ENCODE measurements at regions not wholly inside any gene's neighbourhood (a gene's known extent, or its start where the extent isn't known, plus 50 kb on each side); places are given as distances from the start of the nearest gene placed in this dataset.

- no peak overlapping the region for H3K4me3 ChIP-seq (ENCODE audit: low read depth, low read length)
- no peak for DNase-seq (ENCODE audit: low read depth)
Observed at GRCh38 chr5:175129619-175130018, 314.4 kb downstream of the DRD1 start.

GRCh38 chr5:175129121-175129520 lies 314.9 kb downstream of the DRD1 start:
- no peak overlapping the region for H3K4me3 ChIP-seq (ENCODE audit: low read depth, low read length)
- no peak for DNase-seq (ENCODE audit: low read depth)

- DNase-seq (ENCODE audit: low read depth) = no peak
Observed at GRCh38 chr5:175124821-175125220, 319.2 kb downstream of the DRD1 start.

GRCh38 chr5:175124251-175124813 lies 319.6 kb downstream of the DRD1 start:
- no peak for DNase-seq (ENCODE audit: low read depth)
- H3K4me3 ChIP-seq (ENCODE audit: low read depth, low read length) = no peak overlapping the region

More at GRCh38 chr5:175124821-175125220, 319.2 kb downstream of the DRD1 start:
- no peak overlapping the region for H3K4me3 ChIP-seq (ENCODE audit: low read depth, low read length)

- DNase-seq (ENCODE audit: low read depth) = no peak
- no peak overlapping the region for H3K4me3 ChIP-seq (ENCODE audit: low read depth, low read length)
Observed at GRCh38 chr5:175123542-175123941, 320.4 kb downstream of the DRD1 start.

- no peak overlapping the region for H3K4me3 ChIP-seq (ENCODE audit: low read depth, low read length)
- no peak for DNase-seq (ENCODE audit: low read depth)
Observed at GRCh38 chr5:175121457-175121856, 322.5 kb downstream of the DRD1 start.

- H3K4me3 ChIP-seq (ENCODE audit: low read depth, low read length) = no peak overlapping the region
- DNase-seq (ENCODE audit: low read depth) = no peak
Observed at GRCh38 chr5:175120412-175120811, 323.6 kb downstream of the DRD1 start.

GRCh38 chr5:175118700-175119309 lies 325.2 kb downstream of the DRD1 start:
- DNase-seq (ENCODE audit: low read depth) = no peak

GRCh38 chr5:175116466-175117048 lies 327.4 kb downstream of the DRD1 start:
- H3K4me3 ChIP-seq (ENCODE audit: low read depth, low read length) = no peak overlapping the region
- DNase-seq (ENCODE audit: low read depth) = no peak

More at GRCh38 chr5:175118700-175119309, 325.2 kb downstream of the DRD1 start:
- no peak overlapping the region for H3K4me3 ChIP-seq (ENCODE audit: low read depth, low read length)

GRCh38 chr5:175115831-175116230 lies 328.2 kb downstream of the DRD1 start:
- H3K4me3 ChIP-seq (ENCODE audit: low read depth, low read length) = no peak overlapping the region
- no peak for DNase-seq (ENCODE audit: low read depth)

- no peak for DNase-seq (ENCODE audit: low read depth)
Observed at GRCh38 chr5:175113947-175114346, 330.0 kb downstream of the DRD1 start.

GRCh38 chr5:175109058-175109755 lies 334.8 kb downstream of the DRD1 start:
- H3K4me3 ChIP-seq (ENCODE audit: low read depth, low read length) = no peak overlapping the region
- DNase-seq (ENCODE audit: low read depth) = no peak

More at GRCh38 chr5:175113947-175114346, 330.0 kb downstream of the DRD1 start:
- H3K4me3 ChIP-seq (ENCODE audit: low read depth, low read length) = no peak overlapping the region

GRCh38 chr5:175107865-175108264 lies 336.1 kb downstream of the DRD1 start:
- DNase-seq (ENCODE audit: low read depth) = no peak
- no peak overlapping the region for H3K4me3 ChIP-seq (ENCODE audit: low read depth, low read length)

GRCh38 chr5:175107028-175107588 lies 336.9 kb downstream of the DRD1 start:
- no peak overlapping the region for H3K4me3 ChIP-seq (ENCODE audit: low read depth, low read length)
- no peak for DNase-seq (ENCODE audit: low read depth)

- H3K4me3 ChIP-seq (ENCODE audit: low read depth, low read length) = no peak overlapping the region
Observed at GRCh38 chr5:175104677-175105076, 339.3 kb downstream of the DRD1 start.

GRCh38 chr5:175103746-175104145 lies 340.2 kb downstream of the DRD1 start:
- no peak overlapping the region for H3K4me3 ChIP-seq (ENCODE audit: low read depth, low read length)
- DNase-seq (ENCODE audit: low read depth) = no peak

More at GRCh38 chr5:175104677-175105076, 339.3 kb downstream of the DRD1 start:
- no peak for DNase-seq (ENCODE audit: low read depth)

- H3K4me3 ChIP-seq (ENCODE audit: low read depth, low read length) = no peak overlapping the region
- DNase-seq (ENCODE audit: low read depth) = no peak
Observed at GRCh38 chr5:175102717-175103116, 341.3 kb downstream of the DRD1 start.

GRCh38 chr5:175098301-175098700 lies 345.7 kb downstream of the DRD1 start:
- no peak for DNase-seq (ENCODE audit: low read depth)
- H3K4me3 ChIP-seq (ENCODE audit: low read depth, low read length) = no peak overlapping the region

- no peak overlapping the region for H3K4me3 ChIP-seq (ENCODE audit: low read depth, low read length)
- no peak for DNase-seq (ENCODE audit: low read depth)
Observed at GRCh38 chr5:175096469-175097165, 347.4 kb downstream of the DRD1 start.

- DNase-seq (ENCODE audit: low read depth) = no peak
- H3K4me3 ChIP-seq (ENCODE audit: low read depth, low read length) = no peak overlapping the region
Observed at GRCh38 chr5:175094461-175094860, 349.5 kb downstream of the DRD1 start.
